DOHH2 (cell line): ENCODE measurements at regions not wholly inside any gene's neighbourhood (a gene's known extent, or its start where the extent isn't known, plus 50 kb on each side); places are given as distances from the start of the nearest gene placed in this dataset.

Source experiments
- H3F3A ChIP-seq: fragments of 200-600 bp; sonication (generic), shearing (Covaris generic); 2 replicates; pipeline ENCODE4 v1.6.0; 2016; ENCODE audit warnings: antibody characterized with exemption, mild to moderate bottlenecking; ENCODE audit not compliant: control insufficient read depth, insufficient read depth
- H3K27ac ChIP-seq: fragments of 200-600 bp; sonication (generic); 2 replicates; pipeline ENCODE4 v1.5.1; 2014; ENCODE audit warnings: low read depth, mild to moderate bottlenecking, low read length, moderate library complexity
- H3K27me3 ChIP-seq: fragments of 200-600 bp; sonication (generic); 2 replicates; pipeline ENCODE4 v1.6.1; 2014; ENCODE audit warnings: mild to moderate bottlenecking, low read length, mixed read lengths; ENCODE audit not compliant: control insufficient read depth
- H3K36me3 ChIP-seq: fragments of 200-600 bp; sonication (generic); 2 replicates; pipeline ENCODE4 v1.6.1; 2014; ENCODE audit warnings: mild to moderate bottlenecking, low read length, moderate library complexity, mixed read lengths; ENCODE audit not compliant: control insufficient read depth
- H3K4me1 ChIP-seq: fragments of 200-600 bp; sonication (generic); 2 replicates; pipeline ENCODE4 v1.6.1; 2014; ENCODE audit warnings: mild to moderate bottlenecking, low read length, mixed read lengths; ENCODE audit not compliant: control insufficient read depth
- H3K4me2 ChIP-seq: fragments of 200-600 bp; sonication (generic); 2 replicates; pipeline ENCODE4 v1.6.0; 2014; ENCODE audit warnings: mild to moderate bottlenecking, low read length, moderate library complexity
- H3K4me3 ChIP-seq: fragments of 200-600 bp; sonication (generic); 2 replicates; pipeline ENCODE4 v1.5.1; 2014; ENCODE audit warnings: mild to moderate bottlenecking, low read length, mixed read lengths
- H3K79me2 ChIP-seq: fragments of 200-600 bp; sonication (generic); 2 replicates; pipeline ENCODE4 v1.6.1; 2014; ENCODE audit warnings: mild to moderate bottlenecking, low read length, mixed read lengths; ENCODE audit not compliant: control insufficient read depth
- H3K9me2 ChIP-seq: fragments of 200-600 bp; sonication (generic); replicated peaks from 2 replicates; pipeline ENCODE4 v1.6.1; 2014; ENCODE audit warnings: mild to moderate bottlenecking, low read length, mixed read lengths; ENCODE audit not compliant: control insufficient read depth
- H3K9me3 ChIP-seq: fragments of 200-600 bp; sonication (generic); 2 replicates; pipeline ENCODE4 v1.6.1; 2014; ENCODE audit warnings: antibody characterized with exemption, low read length, mixed read lengths; ENCODE audit not compliant: control insufficient read depth, insufficient read depth
- H4K20me1 ChIP-seq: fragments of 200-600 bp; sonication (generic); 2 replicates; pipeline ENCODE4 v1.6.0; 2014; ENCODE audit warnings: low read depth, mild to moderate bottlenecking, antibody characterized with exemption, low read length, moderate library complexity; ENCODE audit not compliant: control insufficient read depth, insufficient read depth
- EZH2phosphoT487 ChIP-seq: fragments of 200-600 bp; sonication (generic); IDR thresholded peaks from 2 replicates; pipeline ENCODE4 v1.6.1; 2017; ENCODE audit warnings: borderline replicate concordance, mild to moderate bottlenecking, antibody characterized with exemption, low read length, moderate library complexity, mixed read lengths
- TF ChIP-seq, protein P1 (sequence below): fragments of 200-600 bp; sonication (generic); IDR thresholded peaks from one replicate; pipeline ENCODE4 v1.5.1; 2014; ENCODE audit warnings: antibody characterized with exemption, mild to moderate bottlenecking, low read depth, low read length; ENCODE audit not compliant: poor library complexity, severe bottlenecking

DNA sequence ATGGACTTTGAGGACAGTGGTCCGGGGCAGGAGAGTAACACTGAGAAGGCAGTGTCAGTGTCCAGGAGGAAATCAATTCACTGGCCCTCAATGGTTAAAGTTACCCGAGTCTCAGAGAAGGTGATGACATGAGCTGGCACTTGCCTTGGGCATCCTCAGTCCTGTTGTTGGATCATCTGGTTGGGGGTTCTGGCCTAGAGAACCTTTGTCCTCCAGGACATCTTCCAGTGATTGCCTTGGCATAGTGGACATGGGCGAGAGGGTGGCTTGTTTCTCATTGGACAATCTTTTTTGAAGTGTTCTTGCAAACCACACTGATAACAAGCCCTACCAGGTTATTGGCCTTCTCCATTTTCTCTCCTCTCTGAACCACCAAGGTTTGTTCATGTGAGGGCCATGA lies 83.4 kb upstream of the TERB2 start:
- no peak overlapping the region for H3K4me3 ChIP-seq
- TF ChIP-seq, protein P1, sequence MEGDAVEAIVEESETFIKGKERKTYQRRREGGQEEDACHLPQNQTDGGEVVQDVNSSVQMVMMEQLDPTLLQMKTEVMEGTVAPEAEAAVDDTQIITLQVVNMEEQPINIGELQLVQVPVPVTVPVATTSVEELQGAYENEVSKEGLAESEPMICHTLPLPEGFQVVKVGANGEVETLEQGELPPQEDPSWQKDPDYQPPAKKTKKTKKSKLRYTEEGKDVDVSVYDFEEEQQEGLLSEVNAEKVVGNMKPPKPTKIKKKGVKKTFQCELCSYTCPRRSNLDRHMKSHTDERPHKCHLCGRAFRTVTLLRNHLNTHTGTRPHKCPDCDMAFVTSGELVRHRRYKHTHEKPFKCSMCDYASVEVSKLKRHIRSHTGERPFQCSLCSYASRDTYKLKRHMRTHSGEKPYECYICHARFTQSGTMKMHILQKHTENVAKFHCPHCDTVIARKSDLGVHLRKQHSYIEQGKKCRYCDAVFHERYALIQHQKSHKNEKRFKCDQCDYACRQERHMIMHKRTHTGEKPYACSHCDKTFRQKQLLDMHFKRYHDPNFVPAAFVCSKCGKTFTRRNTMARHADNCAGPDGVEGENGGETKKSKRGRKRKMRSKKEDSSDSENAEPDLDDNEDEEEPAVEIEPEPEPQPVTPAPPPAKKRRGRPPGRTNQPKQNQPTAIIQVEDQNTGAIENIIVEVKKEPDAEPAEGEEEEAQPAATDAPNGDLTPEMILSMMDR = no peak
- TF ChIP-seq EZH2phosphoT487 = no peak
- no peaks in the 10 kb centered on the region for H3K36me3 ChIP-seq
- H3K9me3 ChIP-seq = peaks cover 20% of the 10 kb centered on the region
- no peaks in the 10 kb centered on the region for H3K79me2 ChIP-seq
- H3F3A ChIP-seq = no peaks in the 10 kb centered on the region
- H3K4me1 ChIP-seq = no peaks in the 10 kb centered on the region
- no peaks in the 10 kb centered on the region for H4K20me1 ChIP-seq
- no peaks in the 10 kb centered on the region for H3K27me3 ChIP-seq
- H3K27ac ChIP-seq = no peak overlapping the region
- H3K4me2 ChIP-seq = no peak overlapping the region
- H3K9me2 ChIP-seq = no peaks in the 10 kb centered on the region

DNA sequence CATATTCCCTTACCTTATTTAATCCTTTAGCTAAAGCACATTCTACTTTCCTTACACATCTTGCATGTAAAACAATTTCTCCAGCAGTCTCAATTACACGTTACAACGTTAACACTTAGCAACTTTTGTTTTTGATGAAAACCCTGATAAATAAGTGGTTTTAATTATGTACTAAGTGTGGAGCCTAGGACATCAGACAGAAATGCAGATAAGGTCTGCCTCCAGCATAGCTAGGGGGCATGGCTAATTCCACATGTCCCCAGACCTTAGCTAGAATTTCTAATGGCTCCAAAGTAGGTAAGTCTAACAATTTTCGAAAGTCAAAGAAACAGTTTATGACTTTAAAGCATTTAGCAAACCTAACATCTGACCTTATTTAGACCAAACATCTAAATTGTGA lies 77.4 kb upstream of the TERB2 start:
- Histone ChIP-seq H3K4me3 (no peak overlapping the region), H3K9me2 (no peaks in the 10 kb centered on the region), H3K9me3 (peaks cover 29% of the 10 kb centered on the region), H3K4me2 (no peak overlapping the region), H3K36me3 (no peaks in the 10 kb centered on the region), H3K27me3 (peaks cover 12% of the 10 kb centered on the region), H3K27ac (no peak overlapping the region), H3K4me1 (no peaks in the 10 kb centered on the region), H3K79me2 (no peaks in the 10 kb centered on the region), H3F3A (no peaks in the 10 kb centered on the region), H4K20me1 (no peaks in the 10 kb centered on the region)
- TF ChIP-seq, protein P1 = no peak
- no peak for TF ChIP-seq EZH2phosphoT487

DNA sequence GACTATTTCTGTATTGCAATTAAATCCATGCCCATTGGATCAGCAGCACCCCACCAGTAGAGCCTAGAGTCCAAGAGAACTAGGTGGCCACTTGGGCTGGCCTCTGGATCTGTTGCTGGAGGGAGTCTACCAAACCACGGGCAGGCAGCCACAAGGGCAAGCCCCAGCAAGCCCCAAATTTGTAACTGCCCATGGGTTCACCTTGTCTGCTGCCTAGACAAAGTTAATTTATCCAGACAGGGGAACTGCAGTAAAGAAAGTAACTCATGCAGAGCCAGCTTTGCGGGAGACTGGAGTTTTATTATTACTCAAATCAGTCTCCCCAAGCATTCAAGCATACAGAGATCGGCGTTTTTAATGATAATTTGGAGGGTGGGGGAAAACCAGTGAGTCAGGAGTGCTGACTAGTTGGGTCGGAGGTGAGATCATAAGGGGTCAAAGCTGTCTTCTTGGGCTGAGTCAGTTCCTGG lies 74.0 kb upstream of the TERB2 start:
- Histone ChIP-seq H4K20me1 (no peaks in the 10 kb centered on the region), H3K36me3 (no peaks in the 10 kb centered on the region), H3K27me3 (peaks cover 12% of the 10 kb centered on the region), H3K4me3 (no peak overlapping the region), H3K27ac (no peak overlapping the region), H3F3A (no peaks in the 10 kb centered on the region), H3K9me2 (no peaks in the 10 kb centered on the region), H3K4me1 (no peaks in the 10 kb centered on the region), H3K9me3 (peaks cover 11% of the 10 kb centered on the region; the same call in 1 of the 2 replicates), H3K4me2 (no peak overlapping the region), H3K79me2 (no peaks in the 10 kb centered on the region)
- TF ChIP-seq, protein P1 = no peak
- no peak for TF ChIP-seq EZH2phosphoT487
